OCI-LY3 (cell line): ENCODE measurements at regions not wholly inside any gene's neighbourhood (a gene's known extent, or its start where the extent isn't known, plus 50 kb on each side); places are given as distances from the start of the nearest gene placed in this dataset.
"Not testable (repeated sequence)": the region's sequence is repeated elsewhere in the genome, so short reads cannot be mapped to it uniquely, and the experiment has no call there.

ENCODE experiments used
- H2AFZ ChIP-seq: fragments of 200-600, 300-600 bp; shearing (Covaris generic); 2 replicates; pipeline ENCODE4 v1.6.0; 2014; ENCODE audit warnings: antibody characterized with exemption, low read depth, low read length
- H3K27ac ChIP-seq: fragments of 200-600, 300-600 bp; sonication (generic); 2 replicates; pipeline ENCODE4 v1.5.1; 2014; ENCODE audit warnings: mild to moderate bottlenecking, low read length, moderate library complexity, mixed read lengths
- H3K27me3 ChIP-seq: fragments of 200-600, 300-600 bp; sonication (generic); 2 replicates; pipeline ENCODE4 v1.6.1; 2014; ENCODE audit warnings: low read depth, low read length, mixed read lengths
- H3K36me3 ChIP-seq: fragments of 200-600, 300-600 bp; sonication (generic); replicated peaks from 2 replicates; pipeline ENCODE3; 2014; ENCODE audit warnings: low read depth, low read length, mixed read lengths
- H3K4me1 ChIP-seq: fragments of 300-600, 200-600 bp; sonication (generic); 2 replicates; pipeline ENCODE4 v1.6.1; 2014; ENCODE audit warnings: low read length, mixed read lengths
- H3K4me2 ChIP-seq: fragments of 200-600, 300-600 bp; sonication (generic); 2 replicates; pipeline ENCODE4 v1.6.1; 2014; ENCODE audit warnings: low read length, mixed read lengths
- H3K4me3 ChIP-seq: fragments of 300-600, 200-600 bp; sonication (generic); 2 replicates; pipeline ENCODE4 v1.5.1; 2014; ENCODE audit warnings: antibody characterized with exemption, mild to moderate bottlenecking, low read length, moderate library complexity
- H3K79me2 ChIP-seq: fragments of 300-600, 200-600 bp; shearing (Covaris generic); 2 replicates; pipeline ENCODE4 v1.6.1; 2014; ENCODE audit warnings: mild to moderate bottlenecking, low read length, mixed read lengths
- H3K9ac ChIP-seq: fragments of 300-600, 200-600 bp; shearing (Covaris generic); 2 replicates; pipeline ENCODE4 v1.6.0; 2014; ENCODE audit warnings: mild to moderate bottlenecking, low read length, moderate library complexity
- H3K9me3 ChIP-seq: fragments of 200-600, 300-600 bp; shearing (Covaris generic); 2 replicates; pipeline ENCODE4 v1.6.1; 2014; ENCODE audit warnings: low read length, mixed read lengths; ENCODE audit not compliant: insufficient read depth
- H4K20me1 ChIP-seq: fragments of 200-600, 300-600 bp; sonication (generic); 2 replicates; pipeline ENCODE4 v1.6.1; 2016; ENCODE audit warnings: low read length, mixed read lengths; ENCODE audit not compliant: insufficient read depth
- EZH2phosphoT487 ChIP-seq: fragments of 200-600 bp; shearing (Covaris generic); IDR thresholded peaks from 2 replicates; pipeline ENCODE4 v1.6.1; 2018; ENCODE audit warnings: antibody characterized with exemption, mixed run types, low read depth
- TF ChIP-seq, protein P1 (sequence below): fragments of 200-600, 300-600 bp; sonication (generic); IDR thresholded peaks from 2 replicates; pipeline ENCODE4 v1.5.1; 2014; ENCODE audit warnings: antibody characterized with exemption, low read length, low read depth

DNA sequence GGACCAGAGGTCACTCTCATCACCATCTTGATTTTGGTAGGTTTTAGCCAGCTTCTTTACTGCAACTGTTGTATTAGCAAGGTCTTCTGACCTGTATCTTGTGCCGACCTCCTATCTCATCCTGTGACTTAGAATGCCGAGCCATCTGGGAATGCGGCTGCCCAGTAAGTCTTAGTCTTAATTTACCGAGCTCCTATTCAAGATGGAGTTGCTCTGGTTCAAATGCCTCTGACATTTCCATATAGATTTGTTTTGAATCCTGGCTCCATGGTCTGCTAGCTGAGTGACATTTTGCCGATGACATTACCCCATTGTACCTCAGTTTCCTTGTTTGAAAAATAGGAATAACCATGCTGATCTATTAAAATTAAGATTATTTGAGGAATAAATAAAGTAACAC lies 193.9 kb upstream of the HMCN1 start:
- H2AFZ ChIP-seq = no peak overlapping the region

DNA sequence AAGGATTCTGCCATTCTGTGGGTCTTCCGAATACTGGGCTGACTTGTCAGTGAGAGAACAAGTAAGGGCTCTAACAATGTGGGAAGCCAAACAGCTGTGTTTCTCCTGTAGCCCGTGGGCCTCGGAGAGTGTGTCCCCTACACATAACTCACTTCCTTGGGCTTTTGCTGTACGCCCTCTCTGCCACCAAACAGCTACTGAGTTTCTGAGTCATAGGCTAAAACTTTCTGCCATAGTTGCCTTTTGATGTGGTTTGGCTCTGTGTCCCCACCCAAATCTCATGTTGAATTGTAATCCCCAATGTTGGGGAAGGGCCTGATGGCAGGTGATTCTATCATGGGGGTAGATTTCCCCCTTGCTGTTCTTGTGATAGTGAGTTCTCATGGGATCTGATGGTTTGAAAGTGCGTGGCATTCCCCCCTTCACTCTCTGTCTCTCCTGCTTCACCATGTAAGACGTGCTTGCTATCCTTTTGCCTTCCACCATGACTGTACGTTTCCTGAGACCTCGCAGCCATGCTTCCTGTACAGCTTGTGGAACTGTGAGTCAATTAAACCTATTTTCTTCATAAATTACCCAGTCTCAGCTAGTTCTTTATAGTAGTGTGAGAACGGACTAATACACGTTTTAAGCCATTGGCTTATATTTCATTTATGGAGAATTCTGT lies 194.8 kb upstream of the HMCN1 start:
- Histone ChIP-seq H3K9me3 (0 out of 2 replicates have a peak, but pooled peaks cover 3% of the 10 kb centered on the region), H3K4me2 (no peak overlapping the region), H3K4me1 (peaks cover 19% of the 10 kb centered on the region), H3K9ac (no peak overlapping the region), H3K4me3 (no peak overlapping the region), H3K79me2 (no peaks in the 10 kb centered on the region), H2AFZ (no peak overlapping the region), H3K36me3 (peaks cover 4% of the 10 kb centered on the region), H4K20me1 (no peaks in the 10 kb centered on the region), H3K27me3 (no peaks in the 10 kb centered on the region), H3K27ac (no peak overlapping the region)
- TF ChIP-seq, protein P1, sequence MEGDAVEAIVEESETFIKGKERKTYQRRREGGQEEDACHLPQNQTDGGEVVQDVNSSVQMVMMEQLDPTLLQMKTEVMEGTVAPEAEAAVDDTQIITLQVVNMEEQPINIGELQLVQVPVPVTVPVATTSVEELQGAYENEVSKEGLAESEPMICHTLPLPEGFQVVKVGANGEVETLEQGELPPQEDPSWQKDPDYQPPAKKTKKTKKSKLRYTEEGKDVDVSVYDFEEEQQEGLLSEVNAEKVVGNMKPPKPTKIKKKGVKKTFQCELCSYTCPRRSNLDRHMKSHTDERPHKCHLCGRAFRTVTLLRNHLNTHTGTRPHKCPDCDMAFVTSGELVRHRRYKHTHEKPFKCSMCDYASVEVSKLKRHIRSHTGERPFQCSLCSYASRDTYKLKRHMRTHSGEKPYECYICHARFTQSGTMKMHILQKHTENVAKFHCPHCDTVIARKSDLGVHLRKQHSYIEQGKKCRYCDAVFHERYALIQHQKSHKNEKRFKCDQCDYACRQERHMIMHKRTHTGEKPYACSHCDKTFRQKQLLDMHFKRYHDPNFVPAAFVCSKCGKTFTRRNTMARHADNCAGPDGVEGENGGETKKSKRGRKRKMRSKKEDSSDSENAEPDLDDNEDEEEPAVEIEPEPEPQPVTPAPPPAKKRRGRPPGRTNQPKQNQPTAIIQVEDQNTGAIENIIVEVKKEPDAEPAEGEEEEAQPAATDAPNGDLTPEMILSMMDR = no peak
- TF ChIP-seq EZH2phosphoT487 = no peak

More for the DNA sequence above, 193.9 kb upstream of the HMCN1 start:
- peaks cover 11% of the 10 kb centered on the region for H3K4me1 ChIP-seq
- no peak for TF ChIP-seq EZH2phosphoT487
- TF ChIP-seq, protein P1 = no peak
- H3K9me3 ChIP-seq = 0 out of 2 replicates have a peak, but pooled peaks cover 3% of the 10 kb centered on the region
- H3K27ac ChIP-seq = no peak overlapping the region
- H4K20me1 ChIP-seq = no peaks in the 10 kb centered on the region
- H3K27me3 ChIP-seq = no peaks in the 10 kb centered on the region
- H3K4me2 ChIP-seq = no peak overlapping the region
- H3K9ac ChIP-seq = no peak overlapping the region
- peaks cover 4% of the 10 kb centered on the region for H3K36me3 ChIP-seq
- H3K4me3 ChIP-seq = no peak overlapping the region
- H3K79me2 ChIP-seq = no peaks in the 10 kb centered on the region

DNA sequence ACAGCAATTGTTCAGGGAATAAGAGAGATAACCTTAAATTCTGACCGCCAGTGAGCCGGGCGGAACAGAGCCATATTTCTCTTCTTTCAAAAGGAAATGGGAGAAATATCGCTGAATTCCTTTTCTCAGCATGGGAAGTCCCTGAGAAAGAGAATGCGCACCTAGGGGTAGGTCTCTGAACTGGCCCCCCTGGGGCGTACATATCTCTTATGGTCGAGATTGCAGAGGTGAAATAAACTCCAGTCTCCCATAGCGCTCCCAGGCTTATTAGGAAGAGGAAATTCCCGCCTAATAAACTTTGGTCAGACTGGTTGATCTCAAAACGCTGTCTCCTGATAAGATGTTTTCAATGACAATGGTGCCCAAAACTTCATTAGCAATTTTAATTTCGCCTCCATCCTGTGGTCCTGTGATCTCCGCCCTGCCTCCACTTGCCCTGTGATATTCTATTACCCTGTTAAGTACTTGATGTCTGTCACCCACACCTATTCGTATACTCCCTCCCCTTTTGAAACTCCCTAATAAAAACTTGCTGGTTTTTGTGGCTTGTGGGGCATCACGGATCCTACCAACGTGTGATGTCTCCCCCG lies 195.8 kb upstream of the HMCN1 start:
- H3K36me3 ChIP-seq, H3K4me2 ChIP-seq, H4K20me1 ChIP-seq, H3K79me2 ChIP-seq, H3K4me3 ChIP-seq, H3K27me3 ChIP-seq, H3K9me3 ChIP-seq, H3K27ac ChIP-seq, H3K9ac ChIP-seq, H2AFZ ChIP-seq: not testable (repeated sequence)
- H3K4me1 ChIP-seq = peaks cover 26% of the 10 kb centered on the region

DNA sequence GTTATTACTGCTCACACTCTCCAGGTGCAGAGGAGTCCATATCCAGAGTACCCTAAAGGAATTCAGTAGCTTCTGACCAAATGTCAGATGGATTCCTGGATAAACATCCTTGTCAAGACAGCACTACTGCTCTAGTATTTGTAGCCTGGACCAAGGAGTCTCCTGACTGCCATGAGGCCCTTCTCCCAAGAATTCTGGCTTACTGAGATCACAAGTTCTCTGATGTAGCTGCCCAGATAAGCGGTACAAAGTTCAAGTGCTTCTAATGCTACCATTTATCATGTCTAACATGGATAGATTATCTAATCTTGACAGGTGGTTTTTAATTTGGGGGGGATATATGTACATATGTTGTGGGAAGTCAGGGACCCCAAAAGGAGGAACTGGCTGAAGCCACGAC lies 196.6 kb upstream of the HMCN1 start:
- Histone ChIP-seq H3K4me3 (no peak overlapping the region), H3K9me3 (0 out of 2 replicates have a peak, but pooled peaks cover 3% of the 10 kb centered on the region), H3K79me2 (no peaks in the 10 kb centered on the region), H4K20me1 (no peaks in the 10 kb centered on the region), H3K4me2 (no peak overlapping the region), H3K36me3 (peaks cover 4% of the 10 kb centered on the region), H3K27me3 (no peaks in the 10 kb centered on the region), H3K4me1 (peaks cover 26% of the 10 kb centered on the region), H2AFZ (no peak overlapping the region), H3K27ac (no peak overlapping the region), H3K9ac (no peak overlapping the region)
- TF ChIP-seq, protein P1 = no peak
- TF ChIP-seq EZH2phosphoT487 = no peak
